Fibroblast of mammary gland (primary cell): ENCODE measurements at regions not wholly inside any gene's neighbourhood (a gene's known extent, or its start where the extent isn't known, plus 50 kb on each side); places are given as distances from the start of the nearest gene placed in this dataset.

Experiments used
- DNase-seq: peaks from one replicate; pipeline ENCODE4 v3.0.0-alpha.2; 2010; ENCODE audit warnings: low read depth
- H3K4me3 ChIP-seq: 2 replicates; pipeline ENCODE4 v1.5.1; 2011; ENCODE audit warnings: low read depth, mild to moderate bottlenecking, low read length, moderate library complexity; ENCODE audit not compliant: control insufficient read depth
- TF ChIP-seq, protein P1 (sequence below): conservative IDR thresholded peaks from 2 replicates; pipeline ENCODE4 v1.5.1; 2011; ENCODE audit warnings: low read depth, low read length, inconsistent platforms; ENCODE audit not compliant: control insufficient read depth, insufficient read depth

DNA sequence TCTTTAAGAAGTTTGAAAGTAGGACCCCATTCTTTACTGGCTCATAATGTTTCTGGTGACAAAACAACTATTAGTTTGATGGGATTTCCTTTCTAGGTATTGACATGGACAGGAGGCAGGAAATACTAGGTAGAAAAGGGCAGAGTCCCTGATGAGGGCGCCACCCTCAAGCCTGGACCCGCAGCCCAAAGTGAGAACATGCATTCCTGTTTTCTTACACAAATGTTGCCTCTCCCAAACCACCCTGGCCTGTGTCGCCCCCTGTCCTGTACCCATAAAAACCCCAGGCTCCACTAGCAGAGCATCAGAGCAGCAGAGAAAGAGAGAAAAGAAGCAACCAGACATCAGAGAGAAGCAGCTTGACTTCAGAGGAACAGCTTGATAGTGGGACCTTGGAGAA, 1055.2 kb upstream of the POT1 start:
- no peak for DNase-seq
- TF ChIP-seq, protein P1, sequence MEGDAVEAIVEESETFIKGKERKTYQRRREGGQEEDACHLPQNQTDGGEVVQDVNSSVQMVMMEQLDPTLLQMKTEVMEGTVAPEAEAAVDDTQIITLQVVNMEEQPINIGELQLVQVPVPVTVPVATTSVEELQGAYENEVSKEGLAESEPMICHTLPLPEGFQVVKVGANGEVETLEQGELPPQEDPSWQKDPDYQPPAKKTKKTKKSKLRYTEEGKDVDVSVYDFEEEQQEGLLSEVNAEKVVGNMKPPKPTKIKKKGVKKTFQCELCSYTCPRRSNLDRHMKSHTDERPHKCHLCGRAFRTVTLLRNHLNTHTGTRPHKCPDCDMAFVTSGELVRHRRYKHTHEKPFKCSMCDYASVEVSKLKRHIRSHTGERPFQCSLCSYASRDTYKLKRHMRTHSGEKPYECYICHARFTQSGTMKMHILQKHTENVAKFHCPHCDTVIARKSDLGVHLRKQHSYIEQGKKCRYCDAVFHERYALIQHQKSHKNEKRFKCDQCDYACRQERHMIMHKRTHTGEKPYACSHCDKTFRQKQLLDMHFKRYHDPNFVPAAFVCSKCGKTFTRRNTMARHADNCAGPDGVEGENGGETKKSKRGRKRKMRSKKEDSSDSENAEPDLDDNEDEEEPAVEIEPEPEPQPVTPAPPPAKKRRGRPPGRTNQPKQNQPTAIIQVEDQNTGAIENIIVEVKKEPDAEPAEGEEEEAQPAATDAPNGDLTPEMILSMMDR: no peak
- no peak overlapping the region for H3K4me3 ChIP-seq

DNA sequence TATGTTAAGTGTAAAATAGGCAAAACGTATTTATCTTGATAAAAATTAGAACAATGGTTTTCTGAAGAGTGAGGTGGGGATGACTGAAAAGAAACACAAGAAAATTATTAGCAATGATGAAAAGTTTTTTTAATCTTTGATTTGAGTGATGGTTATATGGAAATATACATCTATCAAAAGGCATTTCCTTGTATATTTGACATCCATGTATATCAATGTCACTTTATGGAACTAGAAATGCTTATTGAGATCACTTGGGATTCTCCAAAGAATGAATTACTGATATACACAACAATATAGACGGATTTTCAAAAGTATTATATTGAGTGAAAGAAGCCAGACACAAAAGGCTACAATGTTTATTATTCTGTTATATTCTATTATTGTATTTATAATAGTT, 1042.0 kb upstream of the POT1 start:
- DNase-seq: no peak
- H3K4me3 ChIP-seq: no peak overlapping the region
- TF ChIP-seq, protein P1: no peak

DNA sequence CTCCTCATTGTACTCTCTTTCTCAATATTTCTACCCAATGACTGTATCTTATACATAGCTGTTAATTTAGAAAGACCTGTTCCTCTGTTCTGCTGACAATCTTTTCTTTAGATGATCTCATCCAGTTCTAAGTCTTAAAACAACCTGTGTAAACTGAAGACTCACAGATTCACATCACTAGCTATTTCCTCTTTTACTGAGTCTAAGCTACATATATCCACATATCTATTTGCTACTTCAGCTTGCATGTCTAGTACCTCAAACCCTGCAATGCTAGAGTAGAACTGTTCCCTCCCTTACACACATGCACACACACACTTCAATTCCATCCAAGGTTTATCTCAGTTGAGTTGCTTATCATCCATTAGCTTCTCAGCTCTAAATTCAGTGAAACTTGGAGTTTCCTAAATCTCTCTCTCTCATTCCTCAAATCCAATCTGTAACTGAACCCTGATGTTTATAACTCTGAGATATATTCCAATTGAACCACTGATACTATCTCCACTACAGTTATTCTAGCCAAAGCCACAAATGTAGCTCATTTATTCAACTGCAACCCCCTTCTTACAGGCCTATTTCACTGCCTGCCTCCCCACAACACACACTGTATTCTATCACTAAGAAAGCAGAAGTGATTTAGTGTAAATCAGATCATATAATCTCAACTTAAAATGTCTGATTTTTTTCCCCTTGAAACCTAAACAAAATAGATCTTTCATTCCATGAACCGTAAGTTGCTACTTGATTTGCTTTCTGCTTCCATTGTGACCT, 1036.8 kb upstream of the POT1 start:
- DNase-seq: no peak
- TF ChIP-seq, protein P1: no peak
- H3K4me3 ChIP-seq: no peak overlapping the region

DNA sequence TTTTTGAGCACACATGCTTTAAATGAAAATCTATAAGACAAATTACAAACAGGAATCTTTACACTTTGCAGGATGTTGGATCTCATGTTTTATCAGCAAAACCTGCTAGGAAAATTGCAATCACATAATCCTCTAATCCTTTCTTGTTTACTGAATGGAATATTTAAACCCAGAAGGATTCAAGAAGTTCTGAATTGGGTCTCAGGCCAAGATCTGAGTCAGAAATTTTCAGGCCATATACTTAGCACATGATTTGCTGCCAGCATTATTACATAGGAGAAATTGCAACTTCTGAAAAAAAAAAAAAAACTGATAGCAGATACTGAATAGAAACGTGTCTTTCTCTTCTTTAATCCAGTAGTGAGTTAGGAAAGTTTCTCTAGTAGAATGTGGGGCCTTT, 1005.3 kb upstream of the POT1 start:
- no peak for DNase-seq
- no peak overlapping the region for H3K4me3 ChIP-seq
- TF ChIP-seq, protein P1: no peak

DNA sequence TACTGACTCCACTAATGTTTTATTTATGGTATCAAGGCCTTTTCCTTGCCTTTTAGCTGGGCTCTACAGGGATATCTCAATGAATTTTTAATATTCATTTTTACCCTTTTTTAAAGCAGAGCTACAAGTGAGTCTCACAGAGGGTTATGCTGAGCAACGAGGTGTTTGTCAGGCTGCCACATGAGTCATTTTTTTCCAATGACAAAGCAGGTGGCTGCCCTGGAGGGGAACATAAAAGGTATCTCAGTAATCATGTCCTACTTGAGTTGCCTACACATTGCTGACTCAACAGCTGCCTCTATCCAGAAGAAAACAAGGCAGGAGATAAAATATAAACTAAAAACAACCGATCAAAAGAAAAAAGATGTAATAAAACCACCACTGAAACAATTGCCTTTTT, 1004.9 kb upstream of the POT1 start:
- no peak for DNase-seq
- TF ChIP-seq, protein P1: no peak

DNA sequence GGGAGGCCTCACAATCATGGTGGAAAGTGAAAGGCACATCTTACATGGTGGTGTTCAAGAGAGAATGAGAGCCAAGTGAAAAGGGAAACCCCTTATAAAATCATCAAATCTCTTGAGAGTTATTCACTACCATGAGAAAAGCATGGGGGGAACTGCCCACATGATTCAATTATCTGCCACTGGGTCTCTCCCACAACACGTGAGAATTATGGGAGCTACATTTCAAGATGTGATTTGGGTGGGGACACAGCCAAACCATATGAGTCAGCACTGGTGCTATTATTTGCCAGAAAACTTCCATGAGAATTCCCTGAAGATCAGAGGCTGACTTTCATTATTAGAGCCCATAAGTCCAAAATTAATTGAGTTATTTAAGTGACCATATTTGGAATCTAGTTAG, 1001.2 kb upstream of the POT1 start:
- DNase-seq: no peak
- TF ChIP-seq, protein P1: no peak
- no peak overlapping the region for H3K4me3 ChIP-seq

More for the DNA sequence above, 1004.9 kb upstream of the POT1 start:
- no peak overlapping the region for H3K4me3 ChIP-seq
